AG04450 (cell line): ENCODE measurements at regions not wholly inside any gene's neighbourhood (a gene's known extent, or its start where the extent isn't known, plus 50 kb on each side); places are given as distances from the start of the nearest gene placed in this dataset.

Source experiments
- CTCF ChIA-PET: fragments of 300-600, 350-600 bp; formaldehyde crosslinking; extraction: SDS; loops from one replicate; lab custom pipeline; 2022; ENCODE audit warnings: antibody characterized with exemption, inconsistent platforms; lab: Charles Lee
- POLR2A ChIA-PET: fragments of 350-600 bp; formaldehyde crosslinking; extraction: SDS; loops from one replicate; lab custom pipeline; 2021; ENCODE audit warnings: antibody characterized with exemption, inconsistent platforms; lab: Yijun Ruan, JAX
- DNase-seq: peaks from one replicate; pipeline ENCODE4 v3.0.0-alpha.2; 2011; ENCODE audit warnings: low read depth, low spot score
- H3K27ac ChIP-seq: one replicate; pipeline ENCODE4 v1.5.1; 2012; ENCODE audit warnings: low read depth, low read length, control low read depth
- H3K27me3 ChIP-seq: one replicate; pipeline ENCODE4 v1.6.0; 2012; ENCODE audit warnings: low read length; ENCODE audit not compliant: control insufficient read depth, insufficient read depth
- H3K4me3 ChIP-seq: 2 replicates; pipeline ENCODE4 v1.5.1; 2011; ENCODE audit warnings: mild to moderate bottlenecking, low read depth, low read length, control low read depth
- H3K9me3 ChIP-seq: 2 replicates; pipeline ENCODE4 v1.5.1; 2012; ENCODE audit warnings: low read length; ENCODE audit not compliant: control insufficient read depth, insufficient read depth
- TF ChIP-seq, protein P1 (sequence below): IDR thresholded peaks from 2 replicates; pipeline ENCODE4 v1.5.1; 2011; ENCODE audit warnings: low read depth, low read length, control low read depth, inconsistent platforms

DNA sequence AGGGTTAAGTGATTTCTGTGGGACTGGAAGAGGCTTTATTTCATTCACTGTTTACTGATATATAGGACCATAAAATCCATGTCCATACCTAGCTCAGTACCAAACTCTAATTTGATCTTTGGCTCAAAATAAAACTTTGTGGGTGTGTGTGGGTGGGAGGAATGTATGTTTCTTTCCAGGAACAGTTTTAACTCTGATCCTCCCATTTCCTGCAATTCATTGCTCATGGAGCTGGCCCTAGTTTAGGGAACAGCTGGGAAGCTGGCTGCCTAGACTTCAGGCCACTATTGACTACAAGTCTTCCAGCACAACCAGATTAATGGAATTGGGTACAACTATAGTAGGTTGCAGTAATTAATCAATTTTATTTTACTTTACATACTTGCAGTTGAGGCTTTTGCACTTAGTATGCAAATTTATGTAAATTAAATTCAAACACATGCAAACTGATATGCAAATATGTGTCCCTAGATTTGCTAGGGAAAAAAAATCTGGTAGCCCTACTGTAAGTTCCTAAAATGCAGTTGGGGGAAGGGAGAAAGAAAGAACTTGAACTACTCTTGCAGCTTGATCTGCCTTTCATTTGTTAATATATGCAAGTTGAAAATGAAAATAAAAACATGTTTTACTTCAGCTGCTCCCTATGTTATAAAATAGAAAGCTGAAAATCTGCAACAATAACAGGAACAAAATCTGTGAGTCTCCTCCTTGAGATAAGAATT, 1070.3 kb upstream of the CELF4 start:
- no peak for DNase-seq
- Histone ChIP-seq H3K4me3 (no peak overlapping the region), H3K9me3 (no peaks in the 10 kb centered on the region; the same call in 1 of the 2 replicates), H3K27me3 (no peaks in the 10 kb centered on the region), H3K27ac (no peak overlapping the region)
- ChIA-PET POLR2A (interaction anchor here (0.6 kb wide), 1 partner anchor 1388 kb away, joined by 3 read pairs; no protein-coding TSS in a partner anchor), CTCF (no interaction called here)
- TF ChIP-seq, protein P1, sequence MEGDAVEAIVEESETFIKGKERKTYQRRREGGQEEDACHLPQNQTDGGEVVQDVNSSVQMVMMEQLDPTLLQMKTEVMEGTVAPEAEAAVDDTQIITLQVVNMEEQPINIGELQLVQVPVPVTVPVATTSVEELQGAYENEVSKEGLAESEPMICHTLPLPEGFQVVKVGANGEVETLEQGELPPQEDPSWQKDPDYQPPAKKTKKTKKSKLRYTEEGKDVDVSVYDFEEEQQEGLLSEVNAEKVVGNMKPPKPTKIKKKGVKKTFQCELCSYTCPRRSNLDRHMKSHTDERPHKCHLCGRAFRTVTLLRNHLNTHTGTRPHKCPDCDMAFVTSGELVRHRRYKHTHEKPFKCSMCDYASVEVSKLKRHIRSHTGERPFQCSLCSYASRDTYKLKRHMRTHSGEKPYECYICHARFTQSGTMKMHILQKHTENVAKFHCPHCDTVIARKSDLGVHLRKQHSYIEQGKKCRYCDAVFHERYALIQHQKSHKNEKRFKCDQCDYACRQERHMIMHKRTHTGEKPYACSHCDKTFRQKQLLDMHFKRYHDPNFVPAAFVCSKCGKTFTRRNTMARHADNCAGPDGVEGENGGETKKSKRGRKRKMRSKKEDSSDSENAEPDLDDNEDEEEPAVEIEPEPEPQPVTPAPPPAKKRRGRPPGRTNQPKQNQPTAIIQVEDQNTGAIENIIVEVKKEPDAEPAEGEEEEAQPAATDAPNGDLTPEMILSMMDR, result no peak

- CTCF ChIA-PET, result no interaction called here
- H3K4me3 ChIP-seq, result no peak overlapping the region
- TF ChIP-seq, protein P1, result no peak
These were observed 1068.5 kb upstream of the CELF4 start for GRCh38 chr18:38634117-38634516.

GRCh38 chr18:38633333-38633732, 1067.7 kb upstream of the CELF4 start:
- H3K4me3 ChIP-seq, result no peak overlapping the region
- H3K9me3 ChIP-seq, result no peaks in the 10 kb centered on the region
- H3K27ac ChIP-seq, result no peak overlapping the region
- CTCF ChIA-PET, result no interaction called here
- POLR2A ChIA-PET, result no interaction called here
- TF ChIP-seq, protein P1, result no peak
- no peak for DNase-seq
- no peaks in the 10 kb centered on the region for H3K27me3 ChIP-seq

More at GRCh38 chr18:38634117-38634516, 1068.5 kb upstream of the CELF4 start:
- Histone ChIP-seq H3K27ac (no peak overlapping the region), H3K9me3 (no peaks in the 10 kb centered on the region; the same call in 1 of the 2 replicates), H3K27me3 (no peaks in the 10 kb centered on the region)
- DNase-seq, result no peak
- POLR2A ChIA-PET, result no interaction called here

DNA sequence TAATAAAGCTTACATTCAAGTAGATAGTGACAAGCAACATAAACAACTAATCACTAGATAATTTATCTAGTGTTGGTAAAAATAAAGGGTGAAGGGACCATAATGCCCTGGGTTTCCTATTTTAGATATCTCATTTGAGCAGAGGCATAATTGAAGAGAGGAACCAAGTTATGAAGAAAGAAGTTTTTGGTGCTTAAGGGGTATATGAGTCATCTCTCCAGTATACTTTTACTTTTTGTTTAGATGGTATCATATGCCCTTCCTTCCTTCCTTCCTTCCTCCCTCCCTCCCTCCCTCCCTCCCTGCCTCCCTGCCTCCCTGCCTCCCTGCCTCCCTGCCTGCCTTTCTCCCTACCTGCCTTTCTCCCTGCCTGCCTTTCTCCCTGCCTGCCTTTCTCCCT, 1053.5 kb upstream of the CELF4 start:
- CTCF ChIA-PET, result no interaction called here
- Histone ChIP-seq H3K4me3 (no peak overlapping the region), H3K27me3 (no peaks in the 10 kb centered on the region), H3K9me3 (no peaks in the 10 kb centered on the region), H3K27ac (no peak overlapping the region)
- no peak for DNase-seq
- POLR2A ChIA-PET, result no interaction called here
- TF ChIP-seq, protein P1, result no peak

- Histone ChIP-seq H3K4me3 (no peak overlapping the region), H3K27ac (no peak overlapping the region), H3K27me3 (no peaks in the 10 kb centered on the region), H3K9me3 (no peaks in the 10 kb centered on the region)
- CTCF ChIA-PET, result no interaction called here
- POLR2A ChIA-PET, result no interaction called here
- no peak for DNase-seq
- TF ChIP-seq, protein P1, result no peak
These were observed 1050.7 kb upstream of the CELF4 start for GRCh38 chr18:38616306-38616705.
